ENCODE measurements at regions not wholly inside any gene's neighbourhood (a gene's known extent, or its start where the extent isn't known, plus 50 kb on each side); places are given as distances from the start of the nearest gene placed in this dataset.

DNA sequence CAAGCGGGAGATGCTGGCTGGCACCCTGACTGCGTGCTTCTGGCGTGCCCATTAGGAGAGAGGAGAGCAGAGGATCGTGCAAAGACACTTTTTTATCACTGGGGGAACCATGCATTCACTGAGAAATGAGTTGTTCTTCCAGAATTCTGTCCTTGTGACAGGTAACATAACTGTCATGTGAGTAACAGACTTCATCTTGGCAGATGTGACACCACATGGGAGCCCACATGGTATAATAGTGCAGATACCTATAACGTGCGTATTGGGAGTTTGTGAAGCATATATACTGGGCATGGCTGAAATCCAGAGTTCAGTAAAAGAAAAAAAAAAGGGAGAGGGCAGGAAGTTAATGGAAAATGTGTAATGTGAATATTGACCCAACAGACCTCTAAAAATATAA is 159.6 kb upstream of the BACE2 start:
- TF ChIP-seq, protein P1, sequence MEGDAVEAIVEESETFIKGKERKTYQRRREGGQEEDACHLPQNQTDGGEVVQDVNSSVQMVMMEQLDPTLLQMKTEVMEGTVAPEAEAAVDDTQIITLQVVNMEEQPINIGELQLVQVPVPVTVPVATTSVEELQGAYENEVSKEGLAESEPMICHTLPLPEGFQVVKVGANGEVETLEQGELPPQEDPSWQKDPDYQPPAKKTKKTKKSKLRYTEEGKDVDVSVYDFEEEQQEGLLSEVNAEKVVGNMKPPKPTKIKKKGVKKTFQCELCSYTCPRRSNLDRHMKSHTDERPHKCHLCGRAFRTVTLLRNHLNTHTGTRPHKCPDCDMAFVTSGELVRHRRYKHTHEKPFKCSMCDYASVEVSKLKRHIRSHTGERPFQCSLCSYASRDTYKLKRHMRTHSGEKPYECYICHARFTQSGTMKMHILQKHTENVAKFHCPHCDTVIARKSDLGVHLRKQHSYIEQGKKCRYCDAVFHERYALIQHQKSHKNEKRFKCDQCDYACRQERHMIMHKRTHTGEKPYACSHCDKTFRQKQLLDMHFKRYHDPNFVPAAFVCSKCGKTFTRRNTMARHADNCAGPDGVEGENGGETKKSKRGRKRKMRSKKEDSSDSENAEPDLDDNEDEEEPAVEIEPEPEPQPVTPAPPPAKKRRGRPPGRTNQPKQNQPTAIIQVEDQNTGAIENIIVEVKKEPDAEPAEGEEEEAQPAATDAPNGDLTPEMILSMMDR (IDR thresholded peaks at IDR 0.05; ENCODE audit: insufficient read depth, low read depth, low read length, missing control alignments): no peak
- H3K4me3 ChIP-seq (ENCODE audit: low read depth, low read length): no peak overlapping the region
- DNase-seq (ENCODE audit: low read depth): no peak

DNA sequence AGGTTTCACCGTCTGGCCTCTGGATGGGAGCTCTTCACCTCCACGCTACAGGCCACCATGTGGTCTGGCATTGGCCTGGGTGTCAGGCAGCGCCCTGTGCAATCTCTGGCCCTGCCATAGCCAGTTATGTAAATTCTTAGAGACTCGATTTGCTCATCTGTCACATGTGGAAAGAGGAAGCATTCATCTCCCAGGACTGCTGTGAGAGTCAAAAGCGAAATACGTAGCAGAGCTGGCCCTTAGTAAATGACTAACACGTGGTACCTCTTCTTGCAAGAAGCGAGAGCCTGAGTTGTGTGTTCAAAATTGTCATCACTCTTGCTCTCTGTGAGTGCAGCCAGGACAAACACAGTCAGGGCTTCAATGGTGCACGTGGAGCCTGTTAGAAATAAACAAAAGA is 159.0 kb upstream of the BACE2 start:
- TF ChIP-seq, protein P1 (IDR thresholded peaks at IDR 0.05; ENCODE audit: insufficient read depth, low read depth, low read length, missing control alignments): no peak
- DNase-seq (ENCODE audit: low read depth): no peak
- no peak overlapping the region for H3K4me3 ChIP-seq (ENCODE audit: low read depth, low read length)

DNA sequence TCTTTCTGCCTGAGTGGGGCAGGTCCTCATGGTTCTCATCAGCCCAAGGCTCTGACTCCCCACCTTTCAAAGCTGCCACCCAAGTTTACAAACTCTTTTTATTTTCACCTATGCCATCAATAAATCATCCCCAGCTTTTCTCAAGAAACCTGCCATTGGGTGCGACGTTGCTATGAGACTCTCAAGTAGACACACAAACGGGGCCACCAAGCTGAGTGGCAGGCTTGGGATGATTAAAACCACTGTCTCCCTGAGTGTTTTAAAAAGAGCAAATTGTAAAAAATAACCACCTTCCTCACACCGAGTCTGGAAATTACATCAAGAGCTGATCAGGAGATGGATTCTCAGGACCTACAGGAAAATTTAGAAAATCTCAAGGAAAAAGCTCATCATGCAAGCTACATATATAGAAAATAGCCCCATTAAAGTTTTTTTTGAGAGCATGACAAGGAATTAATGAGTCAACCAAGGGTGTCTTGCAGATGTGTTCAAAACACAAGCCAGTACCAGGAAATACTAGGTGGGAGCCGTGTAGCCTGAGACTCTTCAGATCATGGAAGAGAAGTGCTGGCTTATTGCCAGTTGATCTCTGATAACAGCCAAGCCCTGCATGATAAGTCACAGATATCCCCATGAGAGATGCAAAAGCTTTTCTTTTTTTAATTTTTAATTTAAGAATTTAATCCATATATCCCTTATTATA is 158.4 kb upstream of the BACE2 start:
- TF ChIP-seq, protein P1 (IDR thresholded peaks at IDR 0.05; ENCODE audit: insufficient read depth, low read depth, low read length, missing control alignments): no peak
- no peak overlapping the region for H3K4me3 ChIP-seq (ENCODE audit: low read depth, low read length)
- no peak for DNase-seq (ENCODE audit: low read depth)

DNA sequence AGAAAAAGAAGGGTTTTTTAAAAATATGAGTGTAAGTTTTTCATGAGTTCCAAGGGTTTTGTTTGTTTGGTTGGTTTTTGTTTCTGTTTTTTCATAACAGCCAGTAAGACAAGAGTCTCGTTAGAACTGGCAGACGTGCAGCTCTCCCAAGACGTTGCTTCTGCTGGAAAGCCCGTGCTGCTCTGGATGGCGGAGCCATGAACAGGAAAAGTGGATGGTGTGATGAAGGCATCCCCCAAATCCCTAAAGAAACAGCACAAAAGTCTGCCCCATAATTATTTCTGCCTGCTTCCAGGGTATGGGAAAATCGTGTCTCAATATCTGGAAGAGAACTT is 157.9 kb upstream of the BACE2 start:
- no peak for DNase-seq (ENCODE audit: low read depth)
- TF ChIP-seq, protein P1 (IDR thresholded peaks at IDR 0.05; ENCODE audit: insufficient read depth, low read depth, low read length, missing control alignments): no peak
- no peak overlapping the region for H3K4me3 ChIP-seq (ENCODE audit: low read depth, low read length)

DNA sequence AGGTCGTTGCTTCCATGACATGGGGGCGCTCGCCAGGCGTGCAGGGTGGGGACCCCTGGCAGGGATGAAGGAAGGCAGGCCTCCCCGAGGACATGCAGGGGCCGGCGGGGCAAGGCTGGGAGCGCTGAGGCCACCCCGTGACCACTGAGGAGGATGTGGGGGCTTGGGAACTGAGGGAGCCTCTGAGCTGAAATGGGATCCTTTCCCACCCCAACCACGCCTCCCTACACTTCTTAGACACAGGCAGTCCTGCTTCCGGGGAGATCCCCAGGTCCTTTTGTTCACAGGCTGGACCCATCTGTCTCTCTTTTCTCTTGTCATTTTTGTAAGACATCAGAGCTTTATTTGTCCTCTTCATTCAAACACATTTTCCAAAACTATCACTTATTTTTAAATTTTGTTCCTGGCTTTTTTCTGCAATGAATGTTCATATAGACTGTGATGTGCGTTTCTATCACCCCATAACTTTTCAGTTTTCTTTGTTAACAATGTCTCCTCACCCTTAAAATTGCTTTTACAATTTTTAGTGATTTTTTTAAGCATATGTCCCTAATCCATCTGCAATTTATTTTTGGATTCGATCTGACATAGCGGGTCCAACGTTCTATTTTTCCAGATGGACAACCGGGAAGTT is 156.7 kb upstream of the BACE2 start:
- H3K4me3 ChIP-seq (ENCODE audit: low read depth, low read length): no peak overlapping the region
- DNase-seq (ENCODE audit: low read depth): no peak
- TF ChIP-seq, protein P1 (IDR thresholded peaks at IDR 0.05; ENCODE audit: insufficient read depth, low read depth, low read length, missing control alignments): no peak

DNA sequence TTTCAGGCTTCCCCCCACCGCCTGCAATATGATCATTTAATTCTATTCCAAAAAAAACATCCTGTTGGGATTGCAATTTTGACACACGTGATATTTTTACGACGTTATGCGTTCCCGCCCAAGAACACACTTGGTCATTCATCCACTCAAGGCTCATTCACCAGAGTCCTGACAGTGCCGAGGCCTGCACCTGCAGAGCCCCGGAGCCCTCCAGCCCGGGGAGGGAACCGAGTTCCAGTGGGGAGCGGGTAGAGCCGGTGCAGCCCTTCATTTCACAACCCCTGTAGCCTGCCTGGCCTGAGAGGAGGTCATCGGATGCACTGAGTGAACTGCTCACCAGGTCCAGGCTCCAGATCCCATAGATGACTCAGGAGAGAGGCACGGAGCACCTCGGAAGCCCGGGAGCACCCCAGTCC is 156.0 kb upstream of the BACE2 start:
- no peak overlapping the region for H3K4me3 ChIP-seq (ENCODE audit: low read depth, low read length)
- TF ChIP-seq, protein P1 (IDR thresholded peaks at IDR 0.05; ENCODE audit: insufficient read depth, low read depth, low read length, missing control alignments): no peak
- DNase-seq (ENCODE audit: low read depth): no peak

DNA sequence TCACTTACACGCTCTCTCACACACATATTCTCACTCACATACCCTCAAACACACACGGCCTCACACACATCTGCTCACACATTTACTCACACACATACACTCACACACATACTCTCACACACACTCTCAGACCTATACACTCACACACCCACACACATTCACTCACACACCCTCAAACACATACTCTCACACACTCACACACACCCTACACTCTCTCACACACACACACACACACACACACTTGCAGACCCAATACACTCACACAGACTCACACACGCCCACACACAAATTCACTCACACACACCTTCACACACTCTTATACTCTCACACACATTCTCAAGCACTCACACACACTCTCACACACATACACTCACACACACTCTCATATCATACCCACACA is 155.5 kb upstream of the BACE2 start:
- TF ChIP-seq, protein P1 (IDR thresholded peaks at IDR 0.05; ENCODE audit: insufficient read depth, low read depth, low read length, missing control alignments): no peak
- DNase-seq (ENCODE audit: low read depth): no peak
- no peak overlapping the region for H3K4me3 ChIP-seq (ENCODE audit: low read depth, low read length)
